Mucosa of descending colon (tissue), 3 donors: ENCODE measurements at regions not wholly inside any gene's neighbourhood (a gene's known extent, or its start where the extent isn't known, plus 50 kb on each side); places are given as distances from the start of the nearest gene placed in this dataset.
"Not testable (repeated sequence)": the region's sequence is repeated elsewhere in the genome, so short reads cannot be mapped to it uniquely, and the experiment has no call there.

Experiments
- ATAC-seq: fragments of 200-7000 bp; cut with Tn5 transposase; one replicate; pipeline ENCODE4 v1.9.1; 2020; ENCODE audit warnings: mild to moderate bottlenecking, moderate library complexity
- DNase-seq, 3 donors: peaks; one replicate each; pipeline ENCODE4 v3.0.0-alpha.2; 2020
- H3K36me3 ChIP-seq: fragments of 200-600 bp; one replicate; pipeline ENCODE4 v1.8.0; 2021; ENCODE audit warnings: low read depth, mild to moderate bottlenecking
- H3K4me1 ChIP-seq: fragments of 200-600 bp; one replicate; pipeline ENCODE4 v1.8.0; 2021; ENCODE audit warnings: low read depth, mild to moderate bottlenecking
- H3K4me3 ChIP-seq: fragments of 200-600 bp; one replicate; pipeline ENCODE4 v1.8.0; 2021; ENCODE audit warnings: mild to moderate bottlenecking
- H3K9me3 ChIP-seq: fragments of 200-600 bp; one replicate; pipeline ENCODE4 v1.8.0; 2021; ENCODE audit warnings: mild to moderate bottlenecking
- intact Hi-C, 2 donors: fragments of 100-400 bp; cut with DNase I in 1 of 2; cut with micrococcal nuclease in 1 of 2; formaldehyde crosslinking; loops; one replicate each; pipeline versions ENCODE4 v1.11.0 to v1.11.1; 2022; cut with DNase I, micrococcal nuclease
- TF ChIP-seq, protein P1 (sequence below): fragments of 200-600 bp; IDR thresholded peaks from one replicate; pipeline ENCODE4 v1.8.0; 2022; ENCODE audit warnings: antibody characterized with exemption, mild to moderate bottlenecking
- donor health status: DM: no; HTN: no; CAD: no; lungs with moderate emphysema.
- donor health status: DM: no; HTN: no; CAD: no.
- donor health status: DM: no; HTN: yes; CAD: no.

DNA sequence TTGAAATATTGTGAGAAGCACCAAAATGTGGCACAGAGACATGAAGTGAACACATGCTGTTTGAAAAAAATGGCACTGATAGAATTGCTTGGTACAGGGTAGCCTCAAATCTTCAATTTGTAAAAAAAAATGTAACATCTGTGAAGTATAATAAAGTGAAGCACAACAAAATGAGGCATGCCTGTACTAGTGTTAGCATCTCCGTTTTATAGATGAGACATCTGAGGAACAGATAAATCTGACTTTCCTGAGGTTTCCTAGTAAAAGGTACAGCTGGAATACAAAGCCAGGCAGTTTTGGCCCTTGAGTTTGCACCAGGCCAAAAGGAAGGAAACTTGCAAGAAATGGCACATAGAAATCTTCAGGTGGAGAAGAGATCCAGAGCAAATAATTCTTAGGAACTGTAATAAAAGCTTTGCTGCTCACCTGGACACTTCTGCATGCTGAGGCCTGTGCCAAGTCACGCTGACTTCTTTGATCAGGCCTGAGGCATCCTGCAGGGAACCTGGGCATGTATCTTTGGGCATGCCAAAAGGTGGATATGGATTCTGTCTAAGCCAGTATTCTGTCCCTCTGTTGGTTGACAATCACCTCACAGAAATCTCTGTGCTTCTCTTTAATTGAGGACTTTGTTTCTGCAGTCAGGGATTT lies 251.5 kb upstream of the PLPP4 start:
- DNase-seq (no peak), ATAC-seq (no peak)
- TF ChIP-seq, protein P1, sequence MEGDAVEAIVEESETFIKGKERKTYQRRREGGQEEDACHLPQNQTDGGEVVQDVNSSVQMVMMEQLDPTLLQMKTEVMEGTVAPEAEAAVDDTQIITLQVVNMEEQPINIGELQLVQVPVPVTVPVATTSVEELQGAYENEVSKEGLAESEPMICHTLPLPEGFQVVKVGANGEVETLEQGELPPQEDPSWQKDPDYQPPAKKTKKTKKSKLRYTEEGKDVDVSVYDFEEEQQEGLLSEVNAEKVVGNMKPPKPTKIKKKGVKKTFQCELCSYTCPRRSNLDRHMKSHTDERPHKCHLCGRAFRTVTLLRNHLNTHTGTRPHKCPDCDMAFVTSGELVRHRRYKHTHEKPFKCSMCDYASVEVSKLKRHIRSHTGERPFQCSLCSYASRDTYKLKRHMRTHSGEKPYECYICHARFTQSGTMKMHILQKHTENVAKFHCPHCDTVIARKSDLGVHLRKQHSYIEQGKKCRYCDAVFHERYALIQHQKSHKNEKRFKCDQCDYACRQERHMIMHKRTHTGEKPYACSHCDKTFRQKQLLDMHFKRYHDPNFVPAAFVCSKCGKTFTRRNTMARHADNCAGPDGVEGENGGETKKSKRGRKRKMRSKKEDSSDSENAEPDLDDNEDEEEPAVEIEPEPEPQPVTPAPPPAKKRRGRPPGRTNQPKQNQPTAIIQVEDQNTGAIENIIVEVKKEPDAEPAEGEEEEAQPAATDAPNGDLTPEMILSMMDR = no peak
- intact Hi-C loops = no loop called here
- Histone ChIP-seq H3K4me1 (no peaks in the 10 kb centered on the region), H3K4me3 (no peak overlapping the region), H3K9me3 (no peaks in the 10 kb centered on the region), H3K36me3 (no peaks in the 10 kb centered on the region)

DNA sequence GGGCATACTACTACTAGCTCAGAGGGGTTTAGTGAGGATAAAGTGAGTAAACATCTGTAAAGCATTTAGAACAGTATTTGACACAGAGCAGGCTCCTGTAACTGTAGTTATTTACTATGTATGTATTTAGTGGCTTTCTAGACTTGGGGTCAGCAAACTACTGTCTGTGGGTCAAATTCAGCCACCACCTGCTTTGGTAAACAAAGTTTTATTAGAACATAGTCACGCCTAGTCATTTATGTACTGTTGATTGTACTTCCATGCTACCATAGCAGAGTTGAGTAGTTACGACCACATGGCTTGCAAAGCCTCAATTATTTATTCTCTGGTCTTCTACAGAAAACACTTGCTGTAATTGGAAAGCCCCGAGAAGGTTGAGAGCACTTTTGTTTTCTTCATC lies 248.5 kb upstream of the PLPP4 start:
- no peaks in the 10 kb centered on the region for H3K4me1 ChIP-seq
- DNase-seq = no peak
- H3K36me3 ChIP-seq = no peaks in the 10 kb centered on the region
- TF ChIP-seq, protein P1 = no peak
- no peak overlapping the region for H3K4me3 ChIP-seq
- intact Hi-C loops = no loop called here
- H3K9me3 ChIP-seq = no peaks in the 10 kb centered on the region
- ATAC-seq = peak; percentile 62

DNA sequence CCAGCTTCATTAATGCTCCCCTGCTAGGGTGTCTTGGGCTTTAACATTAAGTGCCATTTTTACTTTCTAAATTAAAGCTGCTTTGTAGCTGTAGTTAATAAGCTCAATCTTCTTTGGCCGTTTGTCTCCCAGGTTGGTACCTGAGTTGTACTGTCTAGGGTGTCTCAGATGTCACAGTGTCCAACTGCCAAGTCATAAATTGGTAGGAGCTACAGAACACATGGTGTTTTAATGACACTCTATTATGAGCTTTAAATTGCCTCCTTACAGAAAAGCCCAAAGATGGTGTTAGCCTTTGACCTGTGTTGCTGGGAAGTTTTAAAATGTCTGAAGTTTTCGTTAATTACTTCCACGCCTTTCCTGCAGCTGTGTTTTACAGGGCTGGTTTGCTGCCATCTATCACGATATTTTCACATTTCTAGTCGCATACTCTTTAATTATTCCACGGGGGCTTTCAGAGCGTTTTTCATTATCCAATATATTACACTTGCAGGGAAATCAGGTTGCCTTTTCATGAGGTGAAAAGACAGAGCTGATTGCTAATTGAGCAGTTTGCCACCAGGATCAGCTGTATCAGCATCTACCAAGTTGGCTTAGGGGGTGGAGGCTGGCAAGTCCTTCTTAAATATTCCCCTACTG lies 247.8 kb upstream of the PLPP4 start:
- no peak for DNase-seq
- intact Hi-C loops = no loop called here
- Histone ChIP-seq H3K9me3 (no peaks in the 10 kb centered on the region), H3K4me3 (no peak overlapping the region), H3K4me1 (no peaks in the 10 kb centered on the region), H3K36me3 (no peaks in the 10 kb centered on the region)
- peak; percentile 74 for ATAC-seq
- TF ChIP-seq, protein P1 = no peak

DNA sequence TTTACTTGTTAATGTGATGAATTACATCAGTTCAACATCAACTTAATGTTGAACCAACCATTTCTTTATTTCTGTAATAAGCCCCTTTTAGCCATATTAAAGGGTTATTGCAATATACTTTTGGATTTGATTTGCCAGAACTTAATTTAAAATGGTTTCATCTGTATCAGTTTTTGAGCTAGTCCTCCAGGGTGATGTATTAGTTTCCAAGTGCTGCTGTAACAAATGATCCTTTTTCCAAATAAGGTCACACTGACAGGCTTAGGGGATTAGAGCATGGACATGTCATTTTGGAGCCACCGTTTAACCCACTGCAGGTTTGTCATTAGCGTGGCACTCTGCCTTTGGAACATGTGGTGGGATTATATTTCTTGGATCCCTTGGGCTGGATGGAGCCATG lies 244.8 kb upstream of the PLPP4 start:
- ATAC-seq (no peak), DNase-seq (no peak)
- TF ChIP-seq, protein P1 = no peak
- Histone ChIP-seq H3K36me3 (no peaks in the 10 kb centered on the region), H3K9me3 (no peaks in the 10 kb centered on the region), H3K4me1 (no peaks in the 10 kb centered on the region), H3K4me3 (no peak overlapping the region)
- intact Hi-C loops = no loop called here

DNA sequence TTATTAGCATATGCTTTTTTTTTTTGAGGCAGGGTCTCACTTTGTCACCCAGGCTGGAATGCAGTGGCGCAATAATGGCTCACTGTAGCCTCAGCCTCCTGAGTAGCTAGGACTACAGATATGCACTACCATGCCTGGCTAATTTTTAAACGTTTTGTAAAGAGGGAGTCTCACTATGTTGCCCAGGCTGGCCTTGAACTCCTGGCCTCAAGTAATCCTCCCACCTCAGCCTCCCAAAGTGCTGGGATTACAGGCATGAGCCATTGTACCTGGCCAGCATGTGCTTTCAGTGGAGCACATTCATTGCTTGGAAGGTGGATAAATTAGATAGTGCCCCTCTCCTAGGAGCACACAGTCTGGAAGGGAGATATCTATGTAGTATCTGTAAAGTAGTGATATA lies 243.7 kb upstream of the PLPP4 start:
- H3K4me3 ChIP-seq, H3K36me3 ChIP-seq, DNase-seq, ATAC-seq, H3K4me1 ChIP-seq, H3K9me3 ChIP-seq, intact Hi-C loops: not testable (repeated sequence)

DNA sequence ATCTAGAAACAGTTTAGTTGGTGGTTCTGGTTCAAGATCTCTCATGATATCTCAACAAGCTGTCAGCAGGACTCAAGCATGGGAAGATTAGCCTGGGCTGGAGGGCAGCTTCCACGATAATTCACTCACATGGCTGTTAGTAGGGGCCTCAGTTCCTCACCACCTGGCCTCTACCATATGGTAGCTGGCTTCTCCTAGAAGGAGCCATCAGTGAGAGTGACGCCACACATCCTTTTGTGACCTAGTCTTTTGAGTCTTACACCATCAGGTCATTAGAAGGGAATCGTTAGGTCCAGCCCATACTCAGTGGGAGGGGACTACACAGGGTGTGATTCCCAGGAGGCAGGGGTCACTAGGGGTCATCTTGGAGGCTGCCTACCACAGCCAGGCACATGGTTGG lies 239.3 kb upstream of the PLPP4 start:
- intact Hi-C loops = no loop called here
- Histone ChIP-seq H3K9me3 (no peaks in the 10 kb centered on the region), H3K4me1 (no peaks in the 10 kb centered on the region), H3K36me3 (no peaks in the 10 kb centered on the region), H3K4me3 (no peak overlapping the region)
- no peak for ATAC-seq
- TF ChIP-seq, protein P1 = no peak
- no peak for DNase-seq
